Activated naive CD4-positive, alpha-beta T cell treated with anti-CD3 and anti-CD28 coated beads, Interleukin-2, amount 50 U/mL, for 72 hours (primary cell): ENCODE measurements at regions not wholly inside any gene's neighbourhood (a gene's known extent, or its start where the extent isn't known, plus 50 kb on each side); places are given as distances from the start of the nearest gene placed in this dataset.
A peak's percentile ranks its signal among the peaks of the same experiment; 100 is the strongest.
"Not testable (repeated sequence)": the region's sequence is repeated elsewhere in the genome, so short reads cannot be mapped to it uniquely, and the experiment has no call there.

Experiments
- ATAC-seq, 2 donors: fragments of 150-1000 bp; cut with Tn5 transposase; 2 replicates each; pipeline ENCODE4 v1.10.0; 2021; ENCODE audit warnings: mild to moderate bottlenecking in 2 of 2, moderate library complexity in 2 of 2
- DNase-seq, 2 donors: peaks; one replicate each; pipeline ENCODE4 v3.0.0; 2021 to 2022; ENCODE audit warnings: low spot score in 2 of 2
- H3K27ac Mint-ChIP-seq, 2 donors: one replicate each; pipeline ENCODE4 v1.8.0; 2022; ENCODE audit warnings: mild to moderate bottlenecking in 2 of 2, mixed read lengths in 2 of 2
- H3K36me3 Mint-ChIP-seq, 2 donors: one replicate each; pipeline ENCODE4 v1.8.0; 2022; ENCODE audit warnings: mixed read lengths in 2 of 2
- H3K9me3 Mint-ChIP-seq, 2 donors: one replicate each; pipeline ENCODE4 v1.8.0; 2022; ENCODE audit warnings: mixed read lengths in 2 of 2

GRCh38 chr2:181737302-181737701 is 57.0 kb upstream of the NEUROD1 start:
- not testable (repeated sequence) for H3K9me3 Mint-ChIP-seq, H3K36me3 Mint-ChIP-seq, ATAC-seq, DNase-seq, H3K27ac Mint-ChIP-seq

- peaks cover 0 to 1% of the 10 kb centered on the region in 2 donors for H3K9me3 Mint-ChIP-seq
- no peak for DNase-seq
- no peaks in the 10 kb centered on the region for H3K36me3 Mint-ChIP-seq
- ATAC-seq = no peak
- H3K27ac Mint-ChIP-seq = no peak overlapping the region
Measured at GRCh38 chr2:181738074-181738473, 57.8 kb upstream of the NEUROD1 start.

DNA sequence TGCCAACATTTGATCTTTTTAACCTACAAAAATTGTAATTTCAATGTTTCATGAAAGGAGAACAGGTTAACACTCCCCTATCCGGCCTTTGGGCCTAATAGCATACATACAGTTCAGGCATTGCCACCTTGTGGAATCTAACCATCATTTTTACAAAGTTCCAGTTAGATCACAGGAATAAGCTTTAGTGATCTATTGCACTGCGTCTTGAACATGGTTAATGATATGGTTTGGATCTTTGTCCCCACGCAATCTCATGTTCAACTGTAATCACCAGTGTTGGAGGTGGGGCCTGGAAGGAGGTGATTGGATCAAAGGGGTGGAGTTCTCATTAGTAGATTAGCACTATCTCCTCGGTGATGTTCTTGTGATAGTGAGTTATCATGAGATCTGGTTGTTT is 58.2 kb upstream of the NEUROD1 start:
- no peaks in the 10 kb centered on the region for H3K36me3 Mint-ChIP-seq
- no peak for DNase-seq
- no peak for ATAC-seq
- no peaks in the 10 kb centered on the region for H3K9me3 Mint-ChIP-seq
- H3K27ac Mint-ChIP-seq = no peak overlapping the region

DNA sequence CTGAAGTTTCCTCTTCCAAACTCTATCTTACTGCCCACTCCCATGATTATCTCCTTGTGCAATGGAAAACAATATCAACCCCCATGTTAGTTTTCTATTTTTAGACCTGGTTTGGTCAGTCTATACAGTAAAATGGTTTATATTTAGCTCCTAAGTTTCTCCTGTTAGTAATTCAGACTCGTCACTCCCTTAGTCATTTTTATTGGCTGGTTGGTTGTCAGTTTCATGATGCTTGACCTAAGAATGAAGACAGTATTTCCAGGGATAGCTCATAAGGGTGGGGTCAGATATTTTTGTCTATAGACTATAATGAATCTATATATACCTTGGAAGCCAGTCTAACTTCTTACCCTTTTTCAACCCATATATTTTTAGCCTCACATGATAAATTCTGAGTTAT is 61.4 kb upstream of the NEUROD1 start:
- DNase-seq (no peak), ATAC-seq (no peak)
- Mint-ChIP-seq H3K36me3 (no peaks in the 10 kb centered on the region), H3K9me3 (no peaks in the 10 kb centered on the region), H3K27ac (no peak overlapping the region)

DNA sequence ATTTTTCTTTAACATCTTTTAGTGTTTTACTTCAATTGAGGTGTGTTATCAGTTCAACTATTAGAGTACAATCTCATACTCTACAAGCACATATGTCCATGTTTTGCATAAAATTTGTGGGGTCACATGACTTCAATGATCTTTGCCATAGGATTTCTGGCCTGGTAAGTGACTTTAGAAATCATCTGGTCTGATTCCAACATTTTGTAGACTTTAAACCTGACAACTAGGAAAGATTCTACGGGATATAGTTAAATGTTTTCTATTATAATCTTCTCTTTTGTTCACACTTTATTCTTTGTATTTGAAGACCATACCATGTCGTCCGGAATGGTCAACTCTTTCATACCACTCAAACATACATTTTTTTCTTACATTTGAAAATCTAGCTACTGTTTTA is 62.0 kb upstream of the NEUROD1 start:
- DNase-seq = no peak
- no peaks in the 10 kb centered on the region for H3K36me3 Mint-ChIP-seq
- no peak overlapping the region for H3K27ac Mint-ChIP-seq
- H3K9me3 Mint-ChIP-seq = no peaks in the 10 kb centered on the region
- no peak for ATAC-seq

GRCh38 chr2:181742922-181743722 is 62.8 kb upstream of the NEUROD1 start:
- Mint-ChIP-seq H3K36me3 (no peaks in the 10 kb centered on the region), H3K9me3 (no peaks in the 10 kb centered on the region), H3K27ac (no peak overlapping the region)
- ATAC-seq (no peak), DNase-seq (peak in 1 of 2 donors; percentile 22)

- no peaks in the 10 kb centered on the region for H3K9me3 Mint-ChIP-seq
- no peak for DNase-seq
- H3K36me3 Mint-ChIP-seq = no peaks in the 10 kb centered on the region
- ATAC-seq = no peak
- no peak overlapping the region for H3K27ac Mint-ChIP-seq
Measured at GRCh38 chr2:181743723-181744031, 63.4 kb upstream of the NEUROD1 start.

DNA sequence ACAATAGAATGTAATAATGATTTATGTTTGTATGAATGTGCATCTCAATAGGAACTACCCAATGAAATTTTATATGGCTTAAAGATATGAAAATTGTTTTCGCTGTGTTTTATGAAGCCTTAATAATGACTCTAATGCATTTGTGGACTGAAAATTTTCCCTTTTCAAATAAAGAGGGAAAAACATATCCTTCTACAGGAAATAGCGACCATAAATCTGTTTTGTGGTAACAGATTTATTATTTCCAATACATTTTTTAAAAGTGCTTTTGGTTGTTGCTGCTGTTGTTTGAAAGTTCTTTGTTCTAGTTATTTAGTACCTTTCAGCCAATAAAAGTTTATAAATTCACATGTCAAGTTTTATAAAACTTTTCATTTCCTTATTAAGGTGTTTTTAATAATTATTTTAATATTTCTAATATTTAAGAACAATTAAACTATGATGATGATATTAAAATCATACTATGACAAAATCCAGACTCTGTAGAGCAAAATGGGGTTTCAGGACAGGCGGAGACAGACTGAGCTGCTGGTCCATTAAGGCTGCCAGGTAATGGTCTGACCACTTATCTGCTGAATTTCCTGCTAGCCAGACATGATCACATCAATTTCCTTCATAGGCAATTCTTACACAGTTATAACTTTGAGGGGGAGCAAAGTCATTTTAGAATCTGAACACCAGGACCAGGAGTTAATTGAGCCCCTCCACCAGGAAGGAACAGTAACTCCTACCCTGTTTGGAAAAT is 65.7 kb upstream of the NEUROD1 start:
- no peaks in the 10 kb centered on the region for H3K9me3 Mint-ChIP-seq
- ATAC-seq = no peak
- H3K27ac Mint-ChIP-seq = no peak overlapping the region
- DNase-seq = no peak
- H3K36me3 Mint-ChIP-seq = no peaks in the 10 kb centered on the region

DNA sequence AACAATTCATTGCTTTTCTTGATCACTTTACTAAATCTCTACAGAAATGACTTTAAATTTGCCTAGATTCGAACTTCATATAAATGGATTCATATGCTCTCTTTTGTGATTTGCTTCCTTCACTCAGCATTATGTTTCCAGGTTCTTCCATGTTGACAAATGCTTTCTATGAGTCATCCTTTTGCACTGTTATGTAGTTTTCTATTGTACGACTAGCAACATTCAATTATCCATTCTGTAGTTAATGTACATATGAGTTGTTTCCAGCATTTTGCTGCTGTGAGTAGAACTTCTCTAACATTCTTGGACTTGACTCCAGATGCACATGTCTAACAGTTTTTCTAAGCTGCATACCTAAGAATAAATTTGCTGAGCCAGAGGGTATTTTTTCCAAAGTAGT is 66.5 kb upstream of the NEUROD1 start:
- no peaks in the 10 kb centered on the region for H3K9me3 Mint-ChIP-seq
- H3K36me3 Mint-ChIP-seq = no peaks in the 10 kb centered on the region
- no peak overlapping the region for H3K27ac Mint-ChIP-seq
- ATAC-seq (no peak), DNase-seq (no peak)

DNA sequence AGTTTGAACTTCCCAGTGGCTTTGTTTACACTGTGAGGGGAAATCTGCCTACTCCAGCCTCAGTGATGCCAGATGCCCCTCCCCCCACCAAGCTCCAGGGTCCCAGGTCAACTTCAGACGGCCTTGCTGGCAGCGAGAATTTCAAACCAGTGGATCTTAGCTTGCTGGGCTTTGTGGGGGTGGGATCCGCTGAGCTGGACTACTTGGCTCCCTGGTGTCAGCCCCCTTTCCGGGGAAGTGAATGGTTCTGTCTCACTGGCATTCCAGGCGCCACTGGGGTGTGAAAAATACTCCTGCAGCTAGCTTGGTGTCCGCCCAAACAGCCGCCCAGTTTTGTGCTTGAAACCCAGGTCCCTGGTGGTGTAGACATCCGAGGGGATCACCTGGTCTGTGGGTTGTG is 70.0 kb upstream of the NEUROD1 start:
- DNase-seq = no peak

GRCh38 chr2:181751266-181752030 is 71.1 kb upstream of the NEUROD1 start:
- no peak overlapping the region for H3K27ac Mint-ChIP-seq
- no peak for ATAC-seq
- H3K9me3 Mint-ChIP-seq = no peaks in the 10 kb centered on the region
- no peak for DNase-seq
- no peaks in the 10 kb centered on the region for H3K36me3 Mint-ChIP-seq

More for the DNA sequence above, 70.0 kb upstream of the NEUROD1 start:
- Mint-ChIP-seq H3K36me3 (no peaks in the 10 kb centered on the region), H3K9me3 (no peaks in the 10 kb centered on the region), H3K27ac (no peak overlapping the region)
- no peak for ATAC-seq

GRCh38 chr2:181752301-181752700 is 72.0 kb upstream of the NEUROD1 start:
- ATAC-seq = no peak
- H3K36me3 Mint-ChIP-seq = no peaks in the 10 kb centered on the region

GRCh38 chr2:181753686-181754085 is 73.4 kb upstream of the NEUROD1 start:
- DNase-seq = no peak
- no peaks in the 10 kb centered on the region for H3K36me3 Mint-ChIP-seq
- no peak overlapping the region for H3K27ac Mint-ChIP-seq
- no peaks in the 10 kb centered on the region for H3K9me3 Mint-ChIP-seq
- no peak for ATAC-seq

More at GRCh38 chr2:181752301-181752700, 72.0 kb upstream of the NEUROD1 start:
- no peak overlapping the region for H3K27ac Mint-ChIP-seq
- no peak for DNase-seq
- H3K9me3 Mint-ChIP-seq = no peaks in the 10 kb centered on the region

- Mint-ChIP-seq H3K9me3 (peaks cover 0 to 3% of the 10 kb centered on the region in 2 donors), H3K36me3 (no peaks in the 10 kb centered on the region), H3K27ac (no peak overlapping the region)
- ATAC-seq (no peak), DNase-seq (no peak)
Measured at GRCh38 chr2:181754105-181754504, 73.8 kb upstream of the NEUROD1 start.

- DNase-seq (no peak), ATAC-seq (peak in 1 of 2 donors; percentile 43)
- Mint-ChIP-seq H3K36me3 (no peaks in the 10 kb centered on the region), H3K9me3 (peaks cover 0 to 3% of the 10 kb centered on the region in 2 donors), H3K27ac (no peak overlapping the region)
Measured at GRCh38 chr2:181755181-181755580, 74.9 kb upstream of the NEUROD1 start.

- DNase-seq = no peak
- Mint-ChIP-seq H3K9me3 (peaks cover 0 to 3% of the 10 kb centered on the region in 2 donors), H3K27ac (no peak overlapping the region), H3K36me3 (no peaks in the 10 kb centered on the region)
- ATAC-seq = no peak
Measured at GRCh38 chr2:181760521-181760920, 80.2 kb upstream of the NEUROD1 start.

- H3K36me3 Mint-ChIP-seq = no peaks in the 10 kb centered on the region
- no peak for DNase-seq
- H3K27ac Mint-ChIP-seq = no peak overlapping the region
- ATAC-seq = no peak
- peaks cover 0 to 3% of the 10 kb centered on the region in 2 donors for H3K9me3 Mint-ChIP-seq
Measured at GRCh38 chr2:181761175-181761574, 80.9 kb upstream of the NEUROD1 start.
